Breast epithelium (tissue), 4 donors: ENCODE measurements at regions not wholly inside any gene's neighbourhood (a gene's known extent, or its start where the extent isn't known, plus 50 kb on each side); places are given as distances from the start of the nearest gene placed in this dataset.

Source experiments
- DNase-seq, 2 donors: peaks; one replicate each; pipeline ENCODE4 v3.0.0-alpha.2; 2019; ENCODE audit warnings: low spot score in 2 of 2
- H3K27ac ChIP-seq, 2 donors: fragments of 200-600 bp; sonication (generic) in 1 of 2; one replicate each; pipeline ENCODE4 v1.5.1; 2016 to 2019; ENCODE audit warnings: mild to moderate bottlenecking in 1 of 2
- H3K27me3 ChIP-seq, 2 donors: fragments of 200-600 bp; sonication (generic) in 1 of 2; one replicate each; pipeline versions ENCODE4 v1.5.1 to v1.6.0; 2017 to 2019; ENCODE audit warnings: control low read depth in 1 of 2, mild to moderate bottlenecking in 1 of 2
- H3K36me3 ChIP-seq: fragments of 200-600 bp; one replicate; pipeline ENCODE4 v1.5.1; 2019
- H3K4me1 ChIP-seq, 2 donors: fragments of 200-600 bp; sonication (generic); one replicate each; pipeline ENCODE4 v1.5.1; 2016 to 2019; ENCODE audit warnings: control low read depth in 1 of 2
- H3K4me3 ChIP-seq, 3 donors: fragments of 200-600 bp; sonication (generic); 1 replicate in 2 of 3; 2 replicates in 1 of 3; pipeline ENCODE4 v1.5.1; 2016 to 2019; ENCODE audit warnings: mild to moderate bottlenecking in 3 of 3, moderate library complexity in 2 of 3
- H3K9me3 ChIP-seq, 2 donors: fragments of 200-600 bp; sonication (generic) in 1 of 2; one replicate each; pipeline ENCODE4 v1.5.1; 2016 to 2019; ENCODE audit warnings: control low read depth in 1 of 2
- CTCF ChIP-seq, 3 donors: fragments of 450-650 bp; IDR thresholded peaks; one replicate each; pipeline ENCODE4 v1.5.1; 2016 to 2017; ENCODE audit warnings: antibody characterized with exemption in 3 of 3, mild to moderate bottlenecking in 3 of 3, moderate library complexity in 3 of 3
- POLR2A ChIP-seq: fragments of 450-650 bp; IDR thresholded peaks from one replicate; pipeline ENCODE4 v1.6.1; 2016; ENCODE audit warnings: antibody characterized with exemption, mild to moderate bottlenecking, moderate library complexity
- POLR2AphosphoS5 ChIP-seq, 3 donors: sonication (generic); formaldehyde crosslinking; IDR thresholded peaks; one replicate each; pipeline ENCODE4 v1.6.1; 2017; ENCODE audit warnings: antibody characterized with exemption in 3 of 3
- intact Hi-C: fragments of 100-400 bp; cut with DNase I; formaldehyde crosslinking; loops from one replicate; pipeline ENCODE4 v1.15.1; 2023; ENCODE audit warnings: low total_unique reads

GRCh38 chr2:238551091-238551490 lies 124.4 kb downstream of the ASB1 start:
- TF ChIP-seq POLR2A = no peak
- no peak for TF ChIP-seq CTCF (IDR thresholded peaks at IDR 0.05)
- no peak for TF ChIP-seq POLR2AphosphoS5 (IDR thresholded peaks at IDR 0.05)
- DNase-seq = no peak
- no peaks in the 10 kb centered on the region for H3K27me3 ChIP-seq
- H3K4me3 ChIP-seq = no peak overlapping the region
- H3K4me1 ChIP-seq = no peaks in the 10 kb centered on the region
- peaks cover 20 to 25% of the 10 kb centered on the region in 2 donors for H3K9me3 ChIP-seq
- no peaks in the 10 kb centered on the region for H3K36me3 ChIP-seq
- no peak overlapping the region for H3K27ac ChIP-seq
- intact Hi-C loops = no loop called here

- TF ChIP-seq POLR2A (no peak), POLR2AphosphoS5 (IDR thresholded peaks at IDR 0.05) (no peak), CTCF (IDR thresholded peaks at IDR 0.05) (no peak)
- no peak overlapping the region for H3K4me3 ChIP-seq
- no peak for DNase-seq
Observed at GRCh38 chr2:238552226-238552625, 125.5 kb downstream of the ASB1 start.

GRCh38 chr2:238553159-238553558 lies 126.4 kb downstream of the ASB1 start:
- intact Hi-C loops = no loop called here
- Histone ChIP-seq H3K4me3 (no peak overlapping the region), H3K27me3 (no peaks in the 10 kb centered on the region), H3K9me3 (peaks cover 20 to 25% of the 10 kb centered on the region in 2 donors), H3K27ac (no peak overlapping the region), H3K36me3 (no peaks in the 10 kb centered on the region), H3K4me1 (no peaks in the 10 kb centered on the region)
- no peak for DNase-seq
- TF ChIP-seq POLR2A (no peak), CTCF (IDR thresholded peaks at IDR 0.05) (no peak), POLR2AphosphoS5 (IDR thresholded peaks at IDR 0.05) (no peak)

More at GRCh38 chr2:238552226-238552625, 125.5 kb downstream of the ASB1 start:
- Histone ChIP-seq H3K27me3 (no peaks in the 10 kb centered on the region), H3K9me3 (peaks cover 20 to 25% of the 10 kb centered on the region in 2 donors), H3K36me3 (no peaks in the 10 kb centered on the region), H3K27ac (no peak overlapping the region), H3K4me1 (no peaks in the 10 kb centered on the region)
- intact Hi-C loops = no loop called here

- TF ChIP-seq POLR2AphosphoS5 (IDR thresholded peaks at IDR 0.05) (no peak), POLR2A (no peak), CTCF (IDR thresholded peaks at IDR 0.05) (no peak)
- Histone ChIP-seq H3K27ac (no peak overlapping the region), H3K4me3 (no peak overlapping the region), H3K9me3 (peaks cover 20 to 22% of the 10 kb centered on the region in 2 donors), H3K27me3 (no peaks in the 10 kb centered on the region), H3K4me1 (no peaks in the 10 kb centered on the region), H3K36me3 (no peaks in the 10 kb centered on the region)
- no peak for DNase-seq
- intact Hi-C loops = no loop called here
Observed at GRCh38 chr2:238554468-238555315, 128.0 kb downstream of the ASB1 start.

- peaks cover 20 to 22% of the 10 kb centered on the region in 2 donors for H3K9me3 ChIP-seq
- TF ChIP-seq POLR2A (no peak), POLR2AphosphoS5 (IDR thresholded peaks at IDR 0.05) (no peak)
- intact Hi-C loops = no loop called here
- H3K36me3 ChIP-seq = no peaks in the 10 kb centered on the region
- no peak for DNase-seq
- no peaks in the 10 kb centered on the region for H3K27me3 ChIP-seq
- no peak overlapping the region for H3K27ac ChIP-seq
- no peak overlapping the region for H3K4me3 ChIP-seq
- H3K4me1 ChIP-seq = no peaks in the 10 kb centered on the region
Observed at GRCh38 chr2:238555786-238556542, 129.2 kb downstream of the ASB1 start.
